CD4-positive, alpha-beta T cell (primary cell): ENCODE measurements at regions not wholly inside any gene's neighbourhood (a gene's known extent, or its start where the extent isn't known, plus 50 kb on each side); places are given as distances from the start of the nearest gene placed in this dataset.

Source experiments
- ATAC-seq: fragments of 200-7000 bp; cut with Tn5 transposase; one replicate; pipeline ENCODE4 v1.10.0; 2022; ENCODE audit warnings: mild to moderate bottlenecking; ENCODE audit not compliant: poor library complexity
- CTCF ChIA-PET: fragments of 350-600 bp; sonication (Branson Sonifier 250); formaldehyde crosslinking; loops from one replicate; lab custom pipeline; 2021; ENCODE audit warnings: antibody characterized with exemption, inconsistent platforms; lab: Charles Lee
- POLR2A ChIA-PET: fragments of 350-600 bp; sonication (Branson Sonifier 250); formaldehyde crosslinking; loops from one replicate; lab custom pipeline; 2021; ENCODE audit warnings: antibody characterized with exemption, inconsistent platforms; lab: Charles Lee
- DNase-seq, 14 experiments: peaks; one replicate each; pipeline ENCODE4 v3.0.0-alpha.2; 2013 to 2020; ENCODE audit warnings: mixed read lengths in 2 of 14
- H3K27ac ChIP-seq, 2 donors: one replicate each; pipeline versions ENCODE4 v1.5.1 to v1.7.0; 2013; ENCODE audit warnings: low read length in 2 of 2, low read depth in 1 of 2, mild to moderate bottlenecking in 1 of 2
- H3K27me3 ChIP-seq, 2 experiments: 1 replicate in 1 of 2; 2 replicates in 1 of 2; pipeline versions ENCODE4 v1.6.1 to v1.7.0; 2013; ENCODE audit warnings: low read length in 2 of 2, control low read depth in 1 of 2, mild to moderate bottlenecking in 1 of 2, moderate library complexity in 1 of 2; ENCODE audit not compliant: insufficient read depth in 2 of 2, control insufficient read depth in 1 of 2
- H3K36me3 ChIP-seq: one replicate; pipeline ENCODE4 v1.6.1; 2013; ENCODE audit warnings: low read length, control low read depth; ENCODE audit not compliant: insufficient read depth
- H3K4me1 ChIP-seq: one replicate; pipeline ENCODE4 v1.6.1; 2013; ENCODE audit warnings: low read length, control low read depth; ENCODE audit not compliant: insufficient read depth
- H3K4me3 ChIP-seq: one replicate; pipeline ENCODE4 v1.5.1; 2013; ENCODE audit warnings: mild to moderate bottlenecking, low read length, moderate library complexity
- H3K9me3 ChIP-seq, 2 experiments: 1 replicate in 1 of 2; 2 replicates in 1 of 2; pipeline versions ENCODE4 v1.6.1 to v1.7.0; 2013; ENCODE audit warnings: low read length in 2 of 2, mild to moderate bottlenecking in 2 of 2, control low read depth in 1 of 2, moderate library complexity in 1 of 2; ENCODE audit not compliant: control insufficient read depth in 1 of 2, insufficient read depth in 1 of 2
- H3K27ac Mint-ChIP-seq: one replicate; pipeline ENCODE4 v1.8.0; 2020; ENCODE audit warnings: mixed read lengths
- H3K27me3 Mint-ChIP-seq: one replicate; pipeline ENCODE4 v1.8.0; 2021; ENCODE audit warnings: mixed read lengths
- H3K36me3 Mint-ChIP-seq: one replicate; pipeline ENCODE4 v1.8.0; 2021; ENCODE audit warnings: low read depth, mixed read lengths
- H3K4me1 Mint-ChIP-seq: one replicate; pipeline ENCODE4 v1.8.0; 2021; ENCODE audit warnings: low read depth, mixed read lengths
- H3K4me3 Mint-ChIP-seq: one replicate; pipeline ENCODE4 v1.8.0; 2020; ENCODE audit warnings: mild to moderate bottlenecking, mixed read lengths
- H3K9me3 Mint-ChIP-seq: one replicate; pipeline ENCODE4 v1.8.0; 2020; ENCODE audit warnings: mixed read lengths
- intact Hi-C, 2 experiments: fragments of 100-400 bp; cut with DNase I in 1 of 2; cut with micrococcal nuclease in 1 of 2; formaldehyde crosslinking; loops; one replicate each; pipeline versions ENCODE4 v1.15.1 to v1.9.0; 2023 to 2025; cut with DNase I, micrococcal nuclease
- TF ChIP-seq, protein P1 (sequence below): fragments of 200-600 bp; IDR thresholded peaks from one replicate; pipeline ENCODE4 v1.8.0; 2022; ENCODE audit warnings: antibody characterized with exemption, mild to moderate bottlenecking

DNA sequence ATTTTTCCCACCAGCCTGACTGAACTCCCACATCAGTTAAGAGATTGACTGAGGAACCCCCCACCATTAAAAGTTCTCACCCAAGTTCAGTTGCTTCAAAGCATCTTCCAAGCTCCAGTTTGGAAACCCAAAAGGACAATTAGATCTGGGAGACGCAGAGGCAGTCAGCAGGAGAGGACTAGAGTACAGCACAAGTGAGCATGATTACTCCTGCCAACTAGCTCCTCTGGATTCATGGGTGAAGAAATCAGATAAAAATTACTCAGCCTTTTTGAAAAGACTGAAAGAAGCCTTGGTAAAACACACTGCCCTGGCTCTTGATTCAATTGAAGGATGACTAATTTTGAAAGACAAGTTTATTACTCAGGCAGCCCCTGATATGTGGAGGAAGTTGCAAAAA lies 297.5 kb downstream of the ADAM29 start:
- Histone ChIP-seq H3K27ac (no peak overlapping the region), H3K4me3 (no peak overlapping the region), H3K4me1 (no peaks in the 10 kb centered on the region), H3K27me3 (no peaks in the 10 kb centered on the region), H3K9me3 (peaks cover 0 to 3% of the 10 kb centered on the region in 2 experiments), H3K36me3 (no peaks in the 10 kb centered on the region)
- no peaks in the 10 kb centered on the region for H3K4me1 Mint-ChIP-seq
- ChIA-PET POLR2A (no interaction called here), CTCF (no interaction called here)
- H3K27me3 Mint-ChIP-seq: no peaks in the 10 kb centered on the region
- no peak for ATAC-seq
- DNase-seq: no peak
- H3K9me3 Mint-ChIP-seq: peaks cover 3% of the 10 kb centered on the region
- intact Hi-C loops: loop anchor here in 1 of 2 experiments (1.0 kb wide), 1 partner anchor 41 kb away; no protein-coding TSS in a partner anchor
- TF ChIP-seq, protein P1, sequence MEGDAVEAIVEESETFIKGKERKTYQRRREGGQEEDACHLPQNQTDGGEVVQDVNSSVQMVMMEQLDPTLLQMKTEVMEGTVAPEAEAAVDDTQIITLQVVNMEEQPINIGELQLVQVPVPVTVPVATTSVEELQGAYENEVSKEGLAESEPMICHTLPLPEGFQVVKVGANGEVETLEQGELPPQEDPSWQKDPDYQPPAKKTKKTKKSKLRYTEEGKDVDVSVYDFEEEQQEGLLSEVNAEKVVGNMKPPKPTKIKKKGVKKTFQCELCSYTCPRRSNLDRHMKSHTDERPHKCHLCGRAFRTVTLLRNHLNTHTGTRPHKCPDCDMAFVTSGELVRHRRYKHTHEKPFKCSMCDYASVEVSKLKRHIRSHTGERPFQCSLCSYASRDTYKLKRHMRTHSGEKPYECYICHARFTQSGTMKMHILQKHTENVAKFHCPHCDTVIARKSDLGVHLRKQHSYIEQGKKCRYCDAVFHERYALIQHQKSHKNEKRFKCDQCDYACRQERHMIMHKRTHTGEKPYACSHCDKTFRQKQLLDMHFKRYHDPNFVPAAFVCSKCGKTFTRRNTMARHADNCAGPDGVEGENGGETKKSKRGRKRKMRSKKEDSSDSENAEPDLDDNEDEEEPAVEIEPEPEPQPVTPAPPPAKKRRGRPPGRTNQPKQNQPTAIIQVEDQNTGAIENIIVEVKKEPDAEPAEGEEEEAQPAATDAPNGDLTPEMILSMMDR: no peak
- no peak overlapping the region for H3K4me3 Mint-ChIP-seq
- no peak overlapping the region for H3K27ac Mint-ChIP-seq
- no peaks in the 10 kb centered on the region for H3K36me3 Mint-ChIP-seq

DNA sequence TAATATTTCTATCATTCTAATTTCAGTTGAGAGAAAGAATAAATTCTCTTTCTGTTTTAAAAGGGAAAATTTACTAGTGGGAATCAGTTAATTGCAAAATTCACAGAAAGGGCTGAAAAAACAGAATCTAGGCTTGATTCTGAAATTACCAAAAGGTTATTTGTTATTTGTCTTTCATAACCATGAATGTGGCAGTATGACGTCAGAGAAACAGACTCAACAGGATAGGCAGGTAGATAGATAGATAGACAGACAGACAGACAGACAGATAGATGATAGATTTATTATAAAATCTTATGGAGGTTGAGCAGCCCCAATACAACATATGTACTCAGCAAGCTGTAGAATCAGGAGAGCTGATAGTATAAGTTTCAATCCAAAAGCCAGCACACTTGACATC lies 311.0 kb downstream of the ADAM29 start:
- intact Hi-C loops: no loop called here
- no peak overlapping the region for H3K27ac Mint-ChIP-seq
- CTCF ChIA-PET: no interaction called here

GRCh38 chr4:175234162-175234561 lies 316.0 kb downstream of the ADAM29 start:
- H3K27me3 Mint-ChIP-seq: no peaks in the 10 kb centered on the region
- peaks cover 0 to 8% of the 10 kb centered on the region in 2 experiments for H3K9me3 ChIP-seq

More for the DNA sequence above, 311.0 kb downstream of the ADAM29 start:
- ATAC-seq (no peak), DNase-seq (no peak)
- Mint-ChIP-seq H3K27me3 (no peaks in the 10 kb centered on the region), H3K9me3 (no peaks in the 10 kb centered on the region), H3K4me3 (no peak overlapping the region), H3K36me3 (no peaks in the 10 kb centered on the region), H3K4me1 (no peaks in the 10 kb centered on the region)
- H3K27ac ChIP-seq: no peak overlapping the region
- H3K4me3 ChIP-seq: no peak overlapping the region
- no peaks in the 10 kb centered on the region for H3K27me3 ChIP-seq
- POLR2A ChIA-PET: no interaction called here
- no peaks in the 10 kb centered on the region for H3K9me3 ChIP-seq
- no peaks in the 10 kb centered on the region for H3K36me3 ChIP-seq
- TF ChIP-seq, protein P1: no peak
- H3K4me1 ChIP-seq: no peaks in the 10 kb centered on the region

More at GRCh38 chr4:175234162-175234561, 316.0 kb downstream of the ADAM29 start:
- intact Hi-C loops: no loop called here
- DNase-seq (no peak), ATAC-seq (no peak)
- ChIA-PET POLR2A (no interaction called here), CTCF (no interaction called here)
- Mint-ChIP-seq H3K27ac (no peak overlapping the region), H3K9me3 (no peaks in the 10 kb centered on the region), H3K4me3 (no peak overlapping the region), H3K36me3 (no peaks in the 10 kb centered on the region), H3K4me1 (no peaks in the 10 kb centered on the region)
- no peaks in the 10 kb centered on the region for H3K27me3 ChIP-seq
- no peak overlapping the region for H3K4me3 ChIP-seq
- no peak overlapping the region for H3K27ac ChIP-seq
- TF ChIP-seq, protein P1: no peak
- H3K4me1 ChIP-seq: no peaks in the 10 kb centered on the region
- H3K36me3 ChIP-seq: no peaks in the 10 kb centered on the region
